Forelimb muscle (tissue), 1 donor: ENCODE measurements at regions not wholly inside any gene's neighbourhood (a gene's known extent, or its start where the extent isn't known, plus 50 kb on each side); places are given as distances from the start of the nearest gene placed in this dataset.

ENCODE experiments used
- DNase-seq: peaks from one replicate; pipeline ENCODE4 v3.0.0-alpha.2; 2013; ENCODE audit warnings: low read depth

DNA sequence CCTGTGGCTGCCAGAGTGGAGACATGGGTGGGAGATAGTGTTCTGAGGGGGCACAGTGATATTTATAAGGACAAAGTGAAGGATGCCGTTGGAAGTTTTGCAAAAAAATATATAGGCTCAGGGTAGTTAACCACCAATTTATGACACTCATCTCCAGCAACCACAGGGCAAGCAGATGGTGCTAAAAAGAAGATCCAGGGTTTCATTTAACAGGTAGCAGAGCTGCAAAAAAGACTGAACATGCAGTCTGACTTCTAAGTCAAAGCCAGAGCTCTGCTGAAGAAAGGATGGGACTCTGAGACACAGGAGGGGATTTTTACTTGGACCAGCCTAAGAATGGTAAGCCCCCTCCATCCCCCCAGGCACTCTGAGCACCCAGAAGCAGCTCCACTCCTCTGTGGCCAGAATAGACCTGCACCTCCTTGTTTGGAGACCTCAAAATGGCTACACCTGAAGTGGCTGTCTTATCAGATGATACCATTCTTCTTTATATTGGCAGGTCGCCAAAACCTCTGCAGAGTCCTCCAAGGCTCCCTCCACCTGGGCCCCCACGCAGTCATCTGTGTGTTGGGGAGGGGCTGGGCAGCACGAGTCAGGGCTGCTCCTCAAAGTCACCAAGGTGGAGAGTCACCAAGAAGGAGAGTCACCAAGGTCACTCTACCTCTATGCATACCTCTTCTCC is 161.4 kb upstream of the FAM9B start:
- DNase-seq = no peak

DNA sequence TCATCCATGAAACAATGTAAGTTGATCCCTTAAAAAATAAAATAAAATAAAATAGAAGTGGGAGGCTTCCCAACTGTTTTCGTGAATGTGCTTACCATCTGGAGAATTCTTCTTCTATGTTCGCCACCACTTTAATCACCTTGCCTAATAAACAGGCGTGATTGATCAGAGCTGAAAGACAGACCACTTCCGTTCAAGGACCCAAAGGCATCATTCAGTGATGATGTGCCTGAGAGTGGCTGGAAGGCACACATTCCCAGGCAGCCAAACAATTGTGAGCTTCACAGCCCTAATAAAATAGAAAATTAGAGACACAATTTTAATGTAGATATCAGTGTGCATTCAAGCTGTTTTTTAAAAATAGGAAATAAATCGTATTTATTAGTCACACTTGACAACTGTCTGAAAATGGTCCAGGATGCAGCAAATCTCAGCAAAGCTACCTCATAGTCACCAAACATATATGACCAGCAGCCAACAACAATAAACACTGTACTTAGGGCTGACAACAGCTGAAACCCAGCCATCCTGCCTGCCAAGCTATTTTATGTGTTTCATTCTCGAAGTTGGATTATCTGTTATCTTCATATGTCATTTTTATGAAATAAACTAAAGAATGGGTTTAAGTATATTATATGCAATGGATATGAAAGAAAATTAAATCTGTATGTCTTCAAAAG is 163.2 kb upstream of the FAM9B start:
- DNase-seq = no peak

DNA sequence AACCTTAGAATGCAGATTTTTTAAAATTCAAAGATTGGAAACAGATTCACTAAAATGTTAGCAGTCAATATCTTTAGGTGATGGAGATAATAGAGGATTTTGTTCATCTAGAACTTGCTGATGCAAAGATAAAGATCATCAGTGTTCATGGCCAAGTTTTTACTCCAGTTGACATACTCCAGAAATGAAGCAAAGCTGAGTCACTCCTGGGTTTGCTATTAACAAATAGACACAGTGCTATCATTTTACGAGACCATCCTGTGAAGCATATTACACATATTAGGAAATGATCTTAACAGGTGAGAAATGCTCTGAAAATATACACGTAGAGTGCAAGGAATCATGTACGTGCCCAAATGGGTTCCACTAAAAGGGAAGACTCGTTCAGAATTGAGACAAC is 170.6 kb upstream of the FAM9B start:
- no peak for DNase-seq

DNA sequence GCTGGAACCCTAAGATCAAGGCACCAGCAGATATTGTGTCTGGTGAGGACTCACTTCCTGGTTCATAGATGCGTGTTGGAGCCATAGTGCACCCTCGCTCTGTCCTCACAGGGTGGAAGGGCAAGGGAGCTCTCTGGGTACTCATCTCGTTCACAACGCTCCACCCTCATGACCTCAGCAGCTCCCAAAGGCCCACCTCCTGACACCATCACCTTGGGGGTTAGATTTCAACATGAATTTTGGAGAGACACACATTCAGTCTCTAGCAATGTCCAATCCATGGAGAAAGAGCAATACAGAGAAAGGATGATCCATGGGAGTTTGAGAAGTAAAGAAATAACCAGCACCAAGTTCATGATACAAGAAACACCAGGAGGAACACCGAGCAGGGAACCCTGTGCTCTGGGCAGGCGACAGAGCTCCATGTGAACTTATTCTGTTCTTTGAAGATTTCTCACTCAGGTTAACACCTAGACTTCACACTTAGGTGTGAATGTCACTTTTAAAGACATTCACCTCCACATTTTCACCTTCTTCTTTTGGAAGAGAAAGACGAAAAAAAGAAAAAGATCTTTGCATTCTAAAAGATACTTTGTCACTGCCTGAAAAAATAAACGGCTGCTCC is 171.8 kb upstream of the FAM9B start:
- DNase-seq = no peak

GRCh38 chrX:9207142-9207541 is 173.2 kb upstream of the FAM9B start:
- no peak for DNase-seq

GRCh38 chrX:9211269-9211668 is 177.3 kb upstream of the FAM9B start:
- no peak for DNase-seq

DNA sequence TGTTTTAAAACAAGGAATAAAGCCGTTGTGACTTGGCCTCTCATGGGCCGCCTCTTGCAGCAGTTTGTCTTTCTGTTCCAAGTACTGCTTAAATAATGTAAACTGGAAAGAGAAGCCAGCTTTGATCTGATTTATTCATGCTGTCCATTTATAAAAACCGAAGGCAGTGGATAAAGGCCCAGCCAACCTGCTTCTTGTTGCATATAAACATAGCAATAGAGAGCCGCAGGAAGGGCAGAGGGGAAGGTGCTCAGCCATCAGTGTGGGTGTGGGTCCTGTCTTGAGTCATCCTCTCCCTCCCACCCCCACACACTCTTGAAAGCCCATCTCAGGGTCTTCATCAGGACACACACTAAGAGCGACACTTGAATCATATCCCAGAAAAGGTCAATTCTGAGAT is 187.9 kb upstream of the FAM9B start:
- DNase-seq = no peak

GRCh38 chrX:9222299-9222698 is 188.4 kb upstream of the FAM9B start:
- DNase-seq = no peak

- no peak for DNase-seq
These were observed 193.3 kb upstream of the FAM9B start for GRCh38 chrX:9227276-9227675.

DNA sequence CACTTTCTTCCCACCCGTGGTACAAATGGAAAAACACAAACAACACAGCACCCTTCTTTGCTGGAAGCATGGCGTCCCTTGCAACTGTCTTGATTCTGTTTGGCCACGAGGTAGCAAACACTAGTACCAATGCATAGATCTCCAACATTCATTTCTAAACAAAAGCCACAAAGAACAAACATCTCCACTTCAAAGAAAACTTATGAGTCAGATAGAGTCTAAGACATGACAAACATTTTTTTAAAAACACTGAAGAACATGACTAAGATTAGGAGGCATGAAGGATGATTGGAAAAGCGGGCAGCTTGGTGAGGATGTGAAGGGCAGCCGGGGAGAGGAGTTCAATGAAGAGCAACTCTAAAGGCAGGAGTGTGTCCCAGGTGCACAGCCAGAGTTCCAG is 197.6 kb upstream of the FAM9B start:
- no peak for DNase-seq

DNA sequence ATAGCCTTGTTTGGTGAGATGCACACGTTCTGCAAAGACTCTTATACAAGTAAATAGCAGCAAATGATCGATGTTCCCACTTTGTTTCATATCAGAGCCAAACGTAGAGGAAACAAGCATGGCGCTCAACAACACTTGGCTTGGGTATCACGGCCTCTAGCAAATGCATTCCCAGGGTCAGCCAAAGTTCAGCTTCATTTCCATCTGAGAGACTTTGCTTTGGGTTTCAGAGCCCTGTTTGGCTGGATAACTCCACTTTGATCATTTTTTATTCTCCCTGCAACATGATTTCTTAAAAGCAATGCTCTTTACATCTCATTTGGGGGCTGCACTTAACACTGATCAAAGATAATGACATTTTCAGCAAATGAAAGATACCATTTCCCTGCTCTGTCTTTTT is 199.2 kb upstream of the FAM9B start:
- DNase-seq = no peak

DNA sequence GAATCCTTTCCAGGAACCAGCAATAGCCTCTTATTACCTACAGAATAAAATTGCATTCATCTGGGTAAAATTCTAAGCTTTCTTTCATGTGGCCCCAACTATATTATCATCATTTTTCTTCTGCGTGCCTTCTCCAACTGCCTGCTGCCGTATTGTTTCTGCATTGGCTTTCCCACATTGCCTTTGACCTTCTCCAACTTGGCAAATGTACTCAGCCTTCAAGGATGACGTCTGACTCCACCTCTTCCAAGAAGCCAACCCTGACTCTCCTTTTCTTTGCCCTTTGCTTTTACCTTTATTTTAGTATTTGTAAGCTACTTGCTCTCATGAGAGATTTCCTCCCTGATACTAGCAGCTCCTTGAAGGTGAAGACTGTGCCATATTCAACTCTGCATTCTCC is 200.4 kb upstream of the FAM9B start:
- no peak for DNase-seq

DNA sequence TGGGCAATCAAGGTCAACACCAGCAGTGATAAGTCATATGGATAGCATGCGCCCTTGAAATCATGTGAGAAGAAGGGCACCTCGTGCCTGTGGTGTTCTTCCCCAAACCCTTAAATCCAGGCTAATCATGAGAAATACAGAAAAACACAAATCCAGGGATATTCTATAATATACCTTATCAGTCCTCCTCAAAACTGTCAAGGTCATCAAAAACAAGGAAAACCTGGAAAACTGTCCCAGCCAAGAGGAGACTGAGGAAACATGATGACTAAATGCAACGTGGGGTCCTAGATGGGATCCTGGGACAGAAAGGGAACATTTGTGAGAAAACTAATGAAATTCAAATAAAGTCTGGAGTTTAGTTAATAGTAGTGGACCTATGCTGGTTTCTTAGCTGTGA is 201.8 kb upstream of the FAM9B start:
- no peak for DNase-seq

DNA sequence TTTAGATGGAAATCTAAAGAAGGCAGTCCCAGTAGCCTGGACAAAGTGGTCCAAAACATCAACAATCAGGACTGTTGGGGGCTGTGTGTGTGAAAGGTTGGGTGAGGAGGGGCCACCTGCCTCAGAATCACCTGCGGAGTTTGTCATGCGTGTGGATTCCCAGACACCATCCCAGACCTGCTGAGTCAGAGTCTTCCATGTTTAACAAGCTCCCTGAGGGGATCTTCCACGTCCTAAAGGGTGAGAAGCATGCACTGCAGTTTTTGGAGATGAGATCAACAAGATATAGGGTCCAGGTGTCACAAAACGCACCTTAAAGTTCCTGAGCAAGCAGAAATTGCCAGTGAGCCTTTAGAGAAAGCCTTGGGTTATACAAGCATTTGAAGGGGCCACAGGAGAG is 207.0 kb upstream of the FAM9B start:
- DNase-seq = no peak

DNA sequence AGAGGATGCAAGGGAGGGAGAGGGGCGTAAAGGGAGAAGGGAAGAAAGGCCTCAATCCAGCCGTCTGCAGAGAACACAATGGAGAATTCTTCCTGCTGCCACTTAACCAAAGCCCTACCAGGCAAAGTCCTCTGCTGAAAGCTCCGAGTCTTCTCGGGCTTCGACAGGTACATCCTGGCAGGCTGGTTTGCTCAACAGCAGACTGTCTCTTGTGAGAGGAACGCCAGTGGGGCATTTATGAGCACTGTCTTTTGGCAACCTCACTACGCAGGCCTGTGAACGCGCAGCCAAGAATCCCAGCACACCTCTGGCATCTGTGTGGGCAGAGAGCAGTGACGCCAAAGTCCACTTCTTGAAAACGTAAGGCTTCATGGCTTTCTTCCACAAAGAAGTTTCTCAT is 207.5 kb upstream of the FAM9B start:
- DNase-seq = no peak

GRCh38 chrX:9249051-9249846 is 215.3 kb upstream of the FAM9B start:
- no peak for DNase-seq

GRCh38 chrX:9252182-9252581 is 212.7 kb upstream of the TBL1X start:
- no peak for DNase-seq

DNA sequence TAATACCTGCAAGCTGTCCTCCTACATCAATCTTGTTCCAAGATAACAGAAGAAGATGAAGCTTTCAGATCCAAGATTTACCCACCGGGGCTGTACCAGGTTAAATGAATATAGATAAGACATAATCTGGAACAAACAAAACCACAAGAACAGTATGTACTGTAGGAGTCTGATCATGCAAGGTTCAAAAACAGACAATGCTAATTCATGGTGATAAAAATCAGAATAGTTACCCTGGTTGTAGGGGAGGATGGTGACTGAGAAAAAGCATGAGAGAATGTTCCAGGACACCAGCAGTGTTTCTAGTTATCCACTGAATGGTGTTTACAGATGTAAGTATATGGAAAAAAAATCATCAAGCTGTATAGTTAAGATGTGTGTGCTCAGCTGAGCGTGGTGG is 211.6 kb upstream of the TBL1X start:
- DNase-seq = no peak

- DNase-seq = no peak
These were observed 207.0 kb upstream of the TBL1X start for GRCh38 chrX:9257718-9258420.

GRCh38 chrX:9258421-9259104 is 206.3 kb upstream of the TBL1X start:
- no peak for DNase-seq

- no peak for DNase-seq
These were observed 204.3 kb upstream of the TBL1X start for GRCh38 chrX:9260603-9261002.
